HFF-Myc (cell line): ENCODE measurements at regions not wholly inside any gene's neighbourhood (a gene's known extent, or its start where the extent isn't known, plus 50 kb on each side); places are given as distances from the start of the nearest gene placed in this dataset.

ENCODE experiments used
- DNase-seq: peaks from one replicate; pipeline ENCODE4 v3.0.0-alpha.2; 2011; ENCODE audit warnings: low read depth; ENCODE audit errors: extremely low read depth
- H3K4me3 ChIP-seq: replicated peaks from 2 replicates; pipeline ENCODE4 v1.5.1; 2011; ENCODE audit warnings: low read depth, mild to moderate bottlenecking, control low read depth, low read length
- CTCF ChIP-seq: IDR thresholded peaks from 2 replicates; pipeline ENCODE4 v1.5.1; 2012; ENCODE audit warnings: mild to moderate bottlenecking, low read depth, low read length, control low read depth; ENCODE audit errors: missing control alignments

GRCh38 chr3:94256888-94257813 lies 194.3 kb downstream of the NSUN3 start:
- no peak for DNase-seq
- H3K4me3 ChIP-seq = no peak overlapping the region
- TF ChIP-seq CTCF = no peak

GRCh38 chr3:94258851-94259250 lies 196.0 kb downstream of the NSUN3 start:
- no peak overlapping the region for H3K4me3 ChIP-seq
- no peak for TF ChIP-seq CTCF
- DNase-seq = no peak

GRCh38 chr3:94259291-94259690 lies 196.4 kb downstream of the NSUN3 start:
- TF ChIP-seq CTCF = no peak
- no peak for DNase-seq
- H3K4me3 ChIP-seq = no peak overlapping the region

- no peak for DNase-seq
- H3K4me3 ChIP-seq = no peak overlapping the region
- TF ChIP-seq CTCF = no peak
Measured at GRCh38 chr3:94269763-94270162, 206.9 kb downstream of the NSUN3 start.

- DNase-seq = no peak
- TF ChIP-seq CTCF = no peak
- no peak overlapping the region for H3K4me3 ChIP-seq
Measured at GRCh38 chr3:94272016-94272415, 209.2 kb downstream of the NSUN3 start.

GRCh38 chr3:94280958-94281357 lies 218.1 kb downstream of the NSUN3 start:
- TF ChIP-seq CTCF = no peak
- no peak overlapping the region for H3K4me3 ChIP-seq
- DNase-seq = no peak
